ENCODE measurements at regions not wholly inside any gene's neighbourhood (a gene's known extent, or its start where the extent isn't known, plus 50 kb on each side); places are given as distances from the start of the nearest gene placed in this dataset.
"Not testable (repeated sequence)": the region's sequence is repeated elsewhere in the genome, so short reads cannot be mapped to it uniquely, and the experiment has no call there.

DNA sequence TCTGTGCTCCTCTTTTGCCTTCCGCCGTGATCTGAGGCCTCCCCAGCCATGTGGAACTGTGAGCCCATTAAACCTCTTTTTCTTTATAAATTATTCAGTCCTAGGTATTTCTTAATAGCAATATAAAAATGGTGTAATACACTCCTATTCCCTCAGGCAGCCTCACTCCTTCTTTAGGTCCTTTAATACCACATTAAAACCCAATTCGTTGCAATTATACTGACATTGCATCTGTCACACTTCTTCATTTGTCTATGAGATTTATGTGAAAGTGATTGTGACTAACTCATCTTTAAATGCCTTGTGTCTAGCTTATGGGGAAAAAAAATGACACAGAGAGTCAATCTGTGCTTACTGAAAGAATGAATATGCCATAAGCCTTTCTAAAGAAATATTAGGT, 1035.2 kb upstream of the SLIT2 start:
- Histone ChIP-seq H3K9me3 (no peaks in the 10 kb centered on the region), H3K4me3 (no peak overlapping the region), H3K4me1 (no peaks in the 10 kb centered on the region), H3K36me3 (ENCODE audit: low read depth, missing control alignments) (no peaks in the 10 kb centered on the region), H3K27ac (no peak overlapping the region), H3K27me3 (no peaks in the 10 kb centered on the region)
- intact Hi-C loops (cut with DNase I; ENCODE audit: low total_unique reads): no loop called here
- TF ChIP-seq, protein P1, sequence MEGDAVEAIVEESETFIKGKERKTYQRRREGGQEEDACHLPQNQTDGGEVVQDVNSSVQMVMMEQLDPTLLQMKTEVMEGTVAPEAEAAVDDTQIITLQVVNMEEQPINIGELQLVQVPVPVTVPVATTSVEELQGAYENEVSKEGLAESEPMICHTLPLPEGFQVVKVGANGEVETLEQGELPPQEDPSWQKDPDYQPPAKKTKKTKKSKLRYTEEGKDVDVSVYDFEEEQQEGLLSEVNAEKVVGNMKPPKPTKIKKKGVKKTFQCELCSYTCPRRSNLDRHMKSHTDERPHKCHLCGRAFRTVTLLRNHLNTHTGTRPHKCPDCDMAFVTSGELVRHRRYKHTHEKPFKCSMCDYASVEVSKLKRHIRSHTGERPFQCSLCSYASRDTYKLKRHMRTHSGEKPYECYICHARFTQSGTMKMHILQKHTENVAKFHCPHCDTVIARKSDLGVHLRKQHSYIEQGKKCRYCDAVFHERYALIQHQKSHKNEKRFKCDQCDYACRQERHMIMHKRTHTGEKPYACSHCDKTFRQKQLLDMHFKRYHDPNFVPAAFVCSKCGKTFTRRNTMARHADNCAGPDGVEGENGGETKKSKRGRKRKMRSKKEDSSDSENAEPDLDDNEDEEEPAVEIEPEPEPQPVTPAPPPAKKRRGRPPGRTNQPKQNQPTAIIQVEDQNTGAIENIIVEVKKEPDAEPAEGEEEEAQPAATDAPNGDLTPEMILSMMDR (IDR thresholded peaks at IDR 0.05): no peak
- TF ChIP-seq POLR2A (IDR thresholded peaks at IDR 0.05): no peak
- no peak for DNase-seq
- WGBS, 2 donors: 93 to 95% methylated on average over 3 of the region's 3 CpGs

DNA sequence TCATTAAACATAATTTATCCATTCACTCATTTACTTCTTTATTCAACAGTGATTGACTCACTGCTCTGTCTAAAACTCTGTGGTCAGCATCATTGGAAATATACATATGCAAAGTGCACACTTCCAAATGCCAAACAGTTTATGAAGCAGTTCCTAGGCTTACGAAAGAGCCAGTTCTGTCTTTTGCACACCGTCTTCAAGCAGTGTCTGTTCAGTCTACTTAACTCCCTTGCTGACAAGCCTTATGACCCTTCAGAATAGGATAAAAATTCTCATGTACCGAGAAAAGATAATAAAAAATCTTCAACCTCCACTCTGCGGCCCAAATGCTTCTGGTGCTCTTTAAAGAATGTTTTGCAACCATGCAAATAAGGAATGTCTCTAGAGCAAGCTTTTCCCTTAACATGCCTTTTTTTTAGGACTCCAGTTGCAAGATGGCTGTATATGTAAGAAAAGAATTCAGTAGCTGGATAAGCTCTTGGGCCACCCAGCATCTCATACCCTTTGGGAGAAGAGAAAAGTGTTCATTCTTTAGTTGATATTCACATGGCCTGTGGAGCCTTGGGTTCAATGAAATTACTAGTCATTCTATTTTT, 1037.0 kb upstream of the SLIT2 start:
- no peaks in the 10 kb centered on the region for H3K27me3 ChIP-seq
- no peak overlapping the region for H3K27ac ChIP-seq
- no peak overlapping the region for H3K4me3 ChIP-seq
- H3K36me3 ChIP-seq (ENCODE audit: low read depth, missing control alignments): no peaks in the 10 kb centered on the region
- no peaks in the 10 kb centered on the region for H3K4me1 ChIP-seq
- DNase-seq: no peak
- no peak for TF ChIP-seq POLR2A (IDR thresholded peaks at IDR 0.05)
- TF ChIP-seq, protein P1 (IDR thresholded peaks at IDR 0.05): no peak
- WGBS, 2 donors: 64 to 76% methylated on average over 4 of the region's 4 CpGs
- H3K9me3 ChIP-seq: no peaks in the 10 kb centered on the region
- intact Hi-C loops (cut with DNase I; ENCODE audit: low total_unique reads): no loop called here

DNA sequence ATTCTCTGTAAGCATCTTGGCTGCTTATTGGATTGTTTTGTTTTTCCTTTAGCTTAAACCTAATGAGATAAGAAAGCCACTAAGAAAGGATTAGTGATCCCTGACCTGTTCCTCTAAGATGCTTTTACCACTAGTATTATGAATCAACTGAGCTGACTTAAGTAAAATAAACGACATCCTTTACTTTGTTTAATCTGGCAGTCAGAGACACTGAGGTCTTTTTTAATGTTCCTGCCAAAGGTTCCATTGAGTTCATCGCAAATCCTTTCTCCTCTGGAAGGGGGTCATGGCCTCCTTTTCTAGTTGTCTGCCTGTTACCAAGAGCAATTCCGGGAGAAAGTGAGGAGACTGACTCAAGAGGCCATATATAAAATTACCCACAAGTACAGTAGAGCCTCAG, 1038.3 kb upstream of the SLIT2 start:
- no peak for TF ChIP-seq POLR2A (IDR thresholded peaks at IDR 0.05)
- TF ChIP-seq, protein P1 (IDR thresholded peaks at IDR 0.05): no peak
- Histone ChIP-seq H3K9me3 (no peaks in the 10 kb centered on the region), H3K4me3 (no peak overlapping the region), H3K27ac (no peak overlapping the region), H3K36me3 (ENCODE audit: low read depth, missing control alignments) (no peaks in the 10 kb centered on the region), H3K4me1 (no peaks in the 10 kb centered on the region), H3K27me3 (no peaks in the 10 kb centered on the region)
- WGBS, 2 donors: 23 to 30% methylated on average over 3 of the region's 3 CpGs
- DNase-seq: no peak
- intact Hi-C loops (cut with DNase I; ENCODE audit: low total_unique reads): no loop called here

DNA sequence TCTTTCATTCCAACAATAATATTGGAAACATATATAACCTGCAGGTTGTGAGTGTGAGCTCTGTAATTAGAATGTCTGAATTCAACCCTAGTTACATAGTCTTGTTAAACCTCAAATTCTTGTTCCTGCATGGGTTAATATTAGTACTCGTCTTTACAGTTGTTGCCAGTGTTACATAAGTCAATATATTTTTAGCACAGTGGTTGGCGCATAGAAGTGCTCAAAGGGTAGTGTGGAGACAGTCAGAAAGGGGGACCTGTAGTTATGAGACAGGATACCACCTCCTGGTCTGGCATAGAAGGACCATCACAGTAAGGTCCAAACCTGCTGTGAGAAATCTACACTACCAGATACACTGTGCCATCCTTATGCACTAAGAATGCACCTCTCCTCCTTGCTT, 1045.9 kb upstream of the SLIT2 start:
- intact Hi-C loops (cut with DNase I; ENCODE audit: low total_unique reads): no loop called here
- Histone ChIP-seq H3K27me3 (no peaks in the 10 kb centered on the region), H3K36me3 (ENCODE audit: low read depth, missing control alignments) (no peaks in the 10 kb centered on the region), H3K4me1 (no peaks in the 10 kb centered on the region), H3K9me3 (no peaks in the 10 kb centered on the region), H3K27ac (no peak overlapping the region), H3K4me3 (no peak overlapping the region)
- TF ChIP-seq, protein P1 (IDR thresholded peaks at IDR 0.05): no peak
- no peak for TF ChIP-seq POLR2A (IDR thresholded peaks at IDR 0.05)
- DNase-seq: no peak
- WGBS, 2 donors: 79 to 83% methylated on average over 2 of the region's 2 CpGs

DNA sequence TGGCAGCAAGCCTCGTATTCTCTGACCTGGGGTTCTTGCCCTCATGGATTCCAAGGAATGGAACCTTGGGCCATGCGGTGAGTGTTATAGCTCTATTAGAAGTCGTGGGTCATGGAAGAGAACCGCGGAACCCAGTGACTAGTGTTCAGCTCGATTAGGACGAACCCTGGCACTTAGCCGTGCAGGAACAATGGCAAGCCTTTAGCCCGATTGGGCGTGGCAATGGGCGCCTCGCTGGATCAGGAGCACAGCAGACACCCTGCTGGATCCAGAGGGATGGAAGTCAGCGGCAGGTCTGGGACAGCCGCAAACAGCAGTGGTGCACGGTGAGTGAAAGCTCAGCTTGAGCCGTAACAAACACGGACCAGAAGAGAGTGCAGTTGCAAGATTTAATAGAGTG, 1053.9 kb upstream of the SLIT2 start:
- H3K27ac ChIP-seq; intact Hi-C loops (cut with DNase I; ENCODE audit: low total_unique reads): not testable (repeated sequence)
- WGBS, 2 donors: 72 to 84% methylated on average over 17 of the region's 17 CpGs

More for the DNA sequence above, 1053.9 kb upstream of the SLIT2 start:
- H3K27me3 ChIP-seq; H3K4me3 ChIP-seq; H3K4me1 ChIP-seq; DNase-seq; H3K36me3 ChIP-seq (ENCODE audit: low read depth, missing control alignments); H3K9me3 ChIP-seq: not testable (repeated sequence)

Data from testis (tissue), 2 donors.